Hepatic stellate cell (primary cell): ENCODE measurements at regions not wholly inside any gene's neighbourhood (a gene's known extent, or its start where the extent isn't known, plus 50 kb on each side); places are given as distances from the start of the nearest gene placed in this dataset.

Experiments used
- DNase-seq: peaks from one replicate; pipeline ENCODE4 v3.0.0; 2011; ENCODE audit warnings: low spot score

- peak; percentile 6 for DNase-seq
These were observed 160.4 kb downstream of the NUP35 start for GRCh38 chr2:183284606-183285005.

DNA sequence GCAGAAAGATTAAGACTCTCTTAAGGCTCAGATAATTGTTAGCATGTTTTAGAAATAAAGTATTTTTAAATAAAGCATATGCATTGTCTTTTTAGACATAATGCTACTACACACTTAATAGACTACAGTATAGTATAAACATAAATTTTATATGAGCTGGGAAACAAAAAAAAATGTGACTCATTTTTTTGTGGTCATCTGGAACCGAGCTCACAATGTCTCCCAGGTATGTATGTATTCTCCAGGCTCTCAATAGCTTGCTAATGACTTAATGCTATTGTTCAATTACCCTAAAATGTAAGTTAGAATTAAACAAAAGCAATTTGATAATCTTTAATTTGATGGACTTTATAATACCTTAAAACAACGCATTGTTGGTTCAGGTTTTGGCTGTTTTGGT is 167.2 kb downstream of the NUP35 start:
- DNase-seq: no peak

DNA sequence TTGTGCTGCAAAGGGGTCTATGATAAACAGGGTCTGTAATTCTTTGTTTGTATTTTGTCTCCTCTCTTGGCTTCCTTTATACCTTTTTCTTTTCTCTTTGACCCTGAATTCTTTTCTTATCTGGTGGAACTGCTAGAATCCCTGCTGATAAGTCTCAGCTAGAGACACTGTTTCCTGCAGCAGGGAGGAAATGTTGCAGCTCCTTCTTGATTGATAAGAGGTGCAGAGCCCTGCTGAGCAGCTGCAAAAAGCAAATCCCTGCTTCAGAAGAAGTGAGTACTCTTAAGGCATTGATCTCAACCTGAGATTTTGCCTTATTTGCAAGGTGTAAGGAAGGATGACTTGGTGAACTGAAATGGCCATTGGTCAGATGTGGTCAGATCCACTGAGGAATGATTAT is 167.8 kb downstream of the NUP35 start:
- no peak for DNase-seq

DNA sequence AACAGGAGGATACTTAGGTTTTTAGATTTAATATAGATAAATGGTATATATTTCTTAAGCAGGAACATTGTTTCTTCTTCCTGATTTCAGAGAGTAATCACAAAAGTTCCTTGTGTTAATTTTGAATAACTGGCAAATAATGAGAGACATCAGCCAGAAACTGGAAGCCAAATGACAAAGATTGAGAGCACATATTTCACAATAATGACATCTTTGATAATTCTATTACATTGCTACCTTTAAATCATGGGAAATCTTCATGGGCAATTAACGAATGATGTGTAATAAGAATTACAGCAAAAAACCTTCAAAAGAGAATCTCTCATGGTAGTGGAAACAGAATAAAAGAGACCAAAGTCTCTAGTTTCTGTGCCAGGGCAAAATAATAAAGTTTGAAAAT is 215.1 kb downstream of the NUP35 start:
- no peak for DNase-seq

- no peak for DNase-seq
These were observed 216.8 kb downstream of the NUP35 start for GRCh38 chr2:183341057-183341456.

GRCh38 chr2:183347969-183348368 is 223.7 kb downstream of the NUP35 start:
- DNase-seq: no peak

- no peak for DNase-seq
These were observed 224.2 kb downstream of the NUP35 start for GRCh38 chr2:183348492-183348891.

- DNase-seq: no peak
These were observed 224.8 kb downstream of the NUP35 start for GRCh38 chr2:183349091-183349490.

- DNase-seq: no peak
These were observed 235.6 kb downstream of the NUP35 start for GRCh38 chr2:183359867-183360266.

DNA sequence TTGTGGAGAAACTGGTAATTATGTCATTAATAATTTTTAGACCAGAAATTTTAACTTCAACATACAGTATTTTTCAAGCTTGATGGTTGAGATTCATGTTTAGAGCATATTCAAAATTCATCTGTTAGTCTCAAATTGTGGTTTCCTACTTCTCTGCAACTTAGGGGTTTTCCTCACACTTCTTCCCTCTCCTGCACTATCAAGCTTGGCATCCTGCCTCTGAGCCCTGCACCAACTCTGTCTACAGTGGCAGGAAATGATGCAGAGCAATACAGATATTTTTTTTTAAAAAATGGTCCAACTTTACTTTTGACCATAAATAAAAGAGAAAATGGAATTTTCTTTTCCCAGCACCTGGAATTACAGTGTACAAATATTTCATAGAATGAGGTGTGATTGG is 247.3 kb downstream of the NUP35 start:
- no peak for DNase-seq

GRCh38 chr2:183375821-183376220 is 251.6 kb downstream of the NUP35 start:
- no peak for DNase-seq

DNA sequence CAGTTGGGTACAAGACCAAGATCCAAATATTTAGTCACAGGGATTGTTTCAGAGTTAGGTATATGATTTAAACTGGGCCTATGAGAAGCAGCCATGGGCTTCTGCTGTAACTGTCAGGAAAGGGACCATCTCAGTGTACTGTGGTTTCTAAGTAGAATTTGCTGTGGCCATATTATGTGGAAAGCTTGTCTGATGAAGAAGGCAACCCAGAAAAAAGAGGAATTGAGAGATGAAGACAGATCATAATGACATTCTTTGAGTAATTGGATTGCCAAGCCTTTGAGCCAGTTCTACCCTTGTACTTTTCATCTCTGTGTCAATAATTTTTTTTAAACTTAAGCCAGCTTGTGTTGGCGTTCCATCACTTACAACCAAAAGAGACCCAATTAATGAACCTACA is 259.6 kb downstream of the NUP35 start:
- no peak for DNase-seq

- no peak for DNase-seq
These were observed 265.4 kb downstream of the NUP35 start for GRCh38 chr2:183389546-183390080.

- DNase-seq: no peak
These were observed 265.9 kb downstream of the NUP35 start for GRCh38 chr2:183390109-183390508.

DNA sequence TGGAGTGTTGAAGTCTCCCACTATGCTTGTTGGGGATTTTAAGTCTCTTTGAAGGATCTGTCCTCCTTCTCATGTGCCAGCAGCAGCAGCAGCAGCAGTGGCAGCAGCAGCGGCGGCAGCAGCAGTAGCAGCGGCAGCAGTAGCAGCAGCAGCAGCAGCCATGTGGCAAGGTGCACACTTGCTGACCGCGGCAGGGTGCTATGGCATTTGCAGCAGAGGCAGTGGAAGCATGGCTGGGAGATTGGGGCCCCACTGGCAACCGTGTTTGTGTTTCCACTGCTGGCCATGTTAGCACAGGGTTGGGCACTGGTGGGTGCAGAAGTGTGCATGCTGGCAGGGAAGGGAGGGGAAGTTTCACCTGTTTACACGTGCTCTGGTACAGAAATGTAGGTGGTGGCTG is 280.1 kb downstream of the NUP35 start:
- no peak for DNase-seq

- no peak for DNase-seq
These were observed 284.3 kb downstream of the NUP35 start for GRCh38 chr2:183408562-183408961.

GRCh38 chr2:183409662-183410061 is 285.4 kb downstream of the NUP35 start:
- DNase-seq: no peak

DNA sequence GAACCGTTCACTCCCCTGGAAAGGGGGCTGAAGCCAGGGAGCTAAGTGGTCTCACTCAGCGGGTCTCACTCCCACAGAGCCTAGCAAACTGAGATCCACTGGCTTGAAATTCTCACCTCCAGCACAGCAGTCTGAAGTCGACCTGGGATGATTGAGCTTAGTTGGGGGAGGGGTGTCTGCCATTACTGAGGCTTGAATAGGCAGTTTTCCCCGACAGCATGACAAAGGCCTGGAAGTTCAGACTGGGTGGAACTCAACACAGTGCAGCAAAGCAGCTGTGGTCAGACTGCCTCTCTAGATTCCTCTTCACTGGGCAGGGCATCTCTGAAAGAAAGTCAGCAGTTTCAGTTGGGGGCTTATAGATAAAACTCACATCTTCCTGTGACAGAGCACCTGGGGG is 292.5 kb downstream of the NUP35 start:
- DNase-seq: no peak

GRCh38 chr2:183426825-183427224 is 302.6 kb downstream of the NUP35 start:
- DNase-seq: no peak

DNA sequence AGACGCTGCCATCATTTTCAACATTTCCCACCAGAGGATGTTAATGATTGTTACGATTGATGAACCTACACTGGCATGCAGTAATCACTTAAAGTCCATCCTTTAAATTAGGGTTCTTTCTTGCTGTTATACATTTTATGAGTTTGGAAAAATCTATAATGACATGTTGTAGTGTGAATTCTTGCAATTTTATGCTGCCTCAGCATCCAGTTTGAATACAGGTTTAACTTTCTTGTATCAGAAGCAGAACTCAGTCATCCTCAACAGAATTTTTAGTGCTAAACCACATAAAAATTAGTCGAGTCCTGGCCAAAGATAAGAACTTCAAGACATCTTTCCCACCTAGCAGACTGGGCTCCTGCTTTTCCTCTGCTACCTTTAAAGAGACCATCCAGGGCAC is 303.3 kb downstream of the NUP35 start:
- no peak for DNase-seq

DNA sequence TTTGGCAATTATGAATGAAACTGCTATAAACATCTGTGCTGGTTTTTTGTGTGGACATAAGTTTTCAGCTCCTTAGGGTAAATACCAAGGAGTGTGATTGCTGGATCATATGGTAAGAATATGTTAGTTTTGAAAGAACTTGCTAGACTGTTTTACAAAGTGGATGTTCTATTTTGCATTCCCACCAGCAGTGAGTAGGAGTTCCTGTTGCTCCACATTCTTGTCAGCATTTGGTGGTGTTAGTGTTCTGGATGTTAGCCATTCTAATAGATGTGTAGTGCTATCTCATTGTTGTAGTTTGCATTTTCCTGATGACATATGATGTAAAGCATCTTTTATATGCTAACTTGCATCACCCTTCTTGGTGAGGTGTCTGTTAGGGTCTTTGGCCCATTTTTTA is 304.6 kb downstream of the NUP35 start:
- no peak for DNase-seq

GRCh38 chr2:183438541-183438940 is 314.3 kb downstream of the NUP35 start:
- no peak for DNase-seq

DNA sequence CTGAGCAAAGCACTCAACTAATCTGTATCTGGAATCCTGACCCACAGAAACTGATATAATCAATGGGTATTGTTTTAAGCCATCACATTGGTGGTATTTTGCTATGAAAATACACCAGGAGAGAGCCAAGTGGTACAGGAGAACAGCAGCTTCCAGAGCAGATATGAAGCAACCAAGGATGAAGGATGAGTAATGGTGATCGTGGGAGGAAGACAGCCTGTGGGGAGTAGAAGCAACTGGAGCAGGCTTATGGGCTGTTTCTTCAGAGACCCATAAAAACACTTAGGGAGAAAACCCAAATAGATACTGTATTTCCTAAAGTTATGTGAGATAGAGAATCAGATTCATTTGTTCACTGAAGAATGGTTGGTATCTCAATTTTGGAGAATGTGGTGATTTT is 330.8 kb downstream of the NUP35 start:
- no peak for DNase-seq

- no peak for DNase-seq
These were observed 331.9 kb downstream of the NUP35 start for GRCh38 chr2:183456177-183456576.

DNA sequence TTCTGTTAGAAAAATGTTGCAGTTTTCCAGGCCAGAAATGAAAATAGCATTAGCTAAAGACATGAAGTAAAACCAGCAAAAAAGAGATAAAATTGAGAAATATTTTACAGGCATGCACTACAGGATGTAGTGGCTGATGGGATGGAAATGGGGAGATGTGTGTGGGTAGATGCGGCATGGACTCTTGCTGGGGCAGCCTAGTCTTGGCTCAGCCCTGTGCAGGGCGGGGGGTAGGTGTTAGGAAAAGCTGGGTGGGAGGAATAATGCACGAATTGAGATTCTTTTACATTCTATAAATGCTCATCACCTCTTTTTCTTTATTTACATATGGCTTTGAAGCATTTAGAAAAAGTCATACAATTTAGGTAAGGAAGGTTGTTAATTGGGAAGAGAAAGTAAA is 334.2 kb downstream of the NUP35 start:
- no peak for DNase-seq
